Pancreas (tissue), 10 donors: ENCODE measurements at regions not wholly inside any gene's neighbourhood (a gene's known extent, or its start where the extent isn't known, plus 50 kb on each side); places are given as distances from the start of the nearest gene placed in this dataset.

Experiments
- ATAC-seq, 4 donors: fragments of 200-7000 bp; cut with Tn5 transposase; one replicate each; pipeline versions ENCODE4 v1.8.0 to v1.9.1; 2020; ENCODE audit warnings: mild to moderate bottlenecking in 4 of 4, moderate library complexity in 4 of 4
- DNase-seq, 6 donors: peaks; one replicate each; pipeline ENCODE4 v3.0.0-alpha.2; 2020
- FAIRE-seq: peaks from 2 replicates; lab custom pipeline; 2012; peaks lifted over from hg19 to GRCh38; lab: Jason Lieb, UNC
- H3K27ac ChIP-seq, 4 donors: fragments of 200-600 bp; sonication (generic); 1 replicate in 3 of 4; 2 replicates in 1 of 4; pipeline versions ENCODE4 v1.5.0 to v1.8.0; 2020
- H3K27me3 ChIP-seq, 4 donors: fragments of 200-600 bp; one replicate each; pipeline ENCODE4 v1.8.0; 2021
- H3K36me3 ChIP-seq, 3 donors: fragments of 200-600 bp; sonication (generic) in 1 of 3; one replicate each; pipeline versions ENCODE4 v1.5.0 to v1.8.0; 2020 to 2021
- H3K4me1 ChIP-seq, 3 donors: fragments of 200-600 bp; one replicate each; pipeline ENCODE4 v1.8.0; 2021
- H3K4me3 ChIP-seq, 4 donors: fragments of 200-600 bp; sonication (generic) in 2 of 4; one replicate each; pipeline versions ENCODE4 v1.5.0 to v1.8.0; 2020 to 2021
- H3K9me3 ChIP-seq, 4 donors: fragments of 200-600 bp; one replicate each; pipeline ENCODE4 v1.8.0; 2021
- CTCF ChIP-seq, 4 donors: fragments of 200-600 bp; sonication (generic) in 3 of 4; IDR thresholded peaks; one replicate each; pipeline versions ENCODE4 v1.5.0 to v1.8.0; 2021; ENCODE audit warnings: antibody characterized with exemption in 4 of 4
- WGBS, 2 donors: extraction: QIAGEN DNeasy Blood & Tissue Kit; methylation state at CpG; one replicate each; pipeline ENCODE4 v1.1.7; 2013; 5-methylcytosine and 5-hydroxymethylcytosine counted together
- intact Hi-C, 3 donors: fragments of 100-400 bp; cut with DNase I; formaldehyde crosslinking; loops; one replicate each; pipeline versions ENCODE4 v1.11.1 to v1.14.2; 2022
- donor health status: healthy with polysubstance abuse.
- donor health status: DM: no; HTN: no; CAD: no; lungs with moderate emphysema.
- donor health status: DM: no; HTN: no; CAD: no.
- donor health status: control.
- donor health status: control.
- donor health status: Bipolar disorder and iron deficiency.
- donor health status: DM: yes; HTN: yes; CAD: no.
- donor health status: DM: no; HTN: no; CAD: no.
- donor health status: DM: no; HTN: no; CAD: no.
- donor health status: DM: yes; HTN: yes; CAD: no.

DNA sequence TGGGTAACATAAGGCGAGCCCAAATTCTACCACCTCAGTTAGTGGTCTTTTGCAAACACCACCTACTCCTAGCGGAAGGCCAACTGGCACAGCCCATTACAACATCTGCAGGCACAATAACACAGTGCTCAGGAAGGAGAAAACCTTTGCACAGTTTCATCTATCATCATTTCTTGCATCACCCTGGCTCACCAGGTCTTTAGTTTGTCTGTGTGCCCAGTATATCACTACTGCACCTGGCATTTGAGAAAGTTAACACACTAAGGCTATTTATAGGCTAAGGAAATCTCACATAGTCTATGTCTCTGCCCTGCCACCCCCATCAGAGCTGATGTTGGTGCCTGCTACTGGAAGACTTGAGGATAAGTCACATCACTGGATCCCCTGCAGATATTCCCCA lies 484.0 kb downstream of the SATB2 start:
- H3K36me3 ChIP-seq = no peaks in the 10 kb centered on the region
- ATAC-seq (no peak), FAIRE-seq (no peak), DNase-seq (no peak)
- no peaks in the 10 kb centered on the region for H3K9me3 ChIP-seq
- H3K27ac ChIP-seq = no peak overlapping the region
- no peak overlapping the region for H3K4me3 ChIP-seq
- H3K4me1 ChIP-seq = no peaks in the 10 kb centered on the region
- H3K27me3 ChIP-seq = no peaks in the 10 kb centered on the region
- intact Hi-C loops = no loop called here
- 55 to 75% methylated on average over 2 of the region's 2 CpGs for WGBS, 2 donors
- TF ChIP-seq CTCF (IDR thresholded peaks at IDR 0.05) = no peak

DNA sequence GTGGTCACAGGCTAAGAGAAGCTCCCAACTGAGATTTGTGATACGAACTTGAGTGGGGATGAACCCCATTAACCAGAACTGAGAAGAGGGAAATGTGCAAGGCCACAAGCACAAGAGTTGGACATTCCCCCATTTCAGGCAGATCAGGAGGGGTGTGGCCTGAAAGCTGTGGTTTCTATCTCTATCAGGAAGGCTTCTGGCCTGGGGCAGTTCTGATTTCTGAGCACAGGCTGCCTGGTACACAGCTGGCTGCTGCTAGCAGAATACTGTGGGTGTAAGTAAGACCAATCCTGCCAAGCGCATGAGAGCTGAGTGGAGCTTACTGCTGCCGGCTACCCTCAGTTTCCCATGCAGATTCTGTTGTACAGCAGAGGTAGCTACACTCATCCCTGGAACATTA lies 484.6 kb downstream of the SATB2 start:
- H3K9me3 ChIP-seq = no peaks in the 10 kb centered on the region
- H3K4me1 ChIP-seq = no peaks in the 10 kb centered on the region
- no peaks in the 10 kb centered on the region for H3K36me3 ChIP-seq
- no peaks in the 10 kb centered on the region for H3K27me3 ChIP-seq
- intact Hi-C loops = no loop called here
- FAIRE-seq (no peak), DNase-seq (no peak), ATAC-seq (no peak)
- no peak overlapping the region for H3K27ac ChIP-seq
- no peak overlapping the region for H3K4me3 ChIP-seq
- TF ChIP-seq CTCF (IDR thresholded peaks at IDR 0.05) = no peak
- WGBS, 2 donors = 47 to 62% methylated on average over 3 of the region's 3 CpGs

DNA sequence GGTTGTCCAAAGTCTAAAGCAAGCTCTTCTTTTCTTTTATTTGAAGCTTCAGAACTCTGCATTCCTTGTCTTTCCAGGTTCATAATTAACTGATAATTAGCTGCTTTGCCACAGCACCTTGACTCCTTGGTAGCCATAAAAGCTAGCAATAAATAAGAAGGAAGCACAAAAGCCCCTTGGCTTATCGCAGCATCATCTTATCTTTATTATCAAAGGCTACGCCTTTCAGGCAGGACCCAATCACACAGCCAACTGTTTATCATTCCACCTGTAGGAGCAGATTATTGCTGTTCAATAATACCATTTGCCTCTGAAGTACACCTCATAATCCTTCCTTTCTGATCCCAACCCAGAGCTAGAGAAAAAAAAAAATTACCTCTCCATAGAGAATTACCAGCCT lies 489.2 kb downstream of the SATB2 start:
- DNase-seq (no peak), ATAC-seq (no peak), FAIRE-seq (peak; percentile 78)
- WGBS, 2 donors = 55 to 74% methylated on average over 2 of the region's 2 CpGs
- Histone ChIP-seq H3K4me3 (no peak overlapping the region), H3K36me3 (no peaks in the 10 kb centered on the region), H3K4me1 (no peaks in the 10 kb centered on the region), H3K9me3 (no peaks in the 10 kb centered on the region), H3K27ac (no peak overlapping the region), H3K27me3 (no peaks in the 10 kb centered on the region)
- no peak for TF ChIP-seq CTCF (IDR thresholded peaks at IDR 0.05)
- intact Hi-C loops = no loop called here

GRCh38 chr2:198966269-198966668 lies 491.5 kb downstream of the SATB2 start:
- no peaks in the 10 kb centered on the region for H3K36me3 ChIP-seq
- intact Hi-C loops = no loop called here
- ATAC-seq (no peak), FAIRE-seq (no peak), DNase-seq (no peak)
- H3K4me1 ChIP-seq = no peaks in the 10 kb centered on the region
- H3K4me3 ChIP-seq = no peak overlapping the region
- no peak for TF ChIP-seq CTCF (IDR thresholded peaks at IDR 0.05)
- no peaks in the 10 kb centered on the region for H3K27me3 ChIP-seq
- H3K27ac ChIP-seq = no peak overlapping the region
- H3K9me3 ChIP-seq = no peaks in the 10 kb centered on the region

- Histone ChIP-seq H3K4me3 (no peak overlapping the region), H3K36me3 (no peaks in the 10 kb centered on the region), H3K27me3 (no peaks in the 10 kb centered on the region), H3K9me3 (no peaks in the 10 kb centered on the region), H3K27ac (no peak overlapping the region), H3K4me1 (no peaks in the 10 kb centered on the region)
- TF ChIP-seq CTCF (IDR thresholded peaks at IDR 0.05) = no peak
- DNase-seq (no peak), FAIRE-seq (no peak), ATAC-seq (no peak)
- intact Hi-C loops = no loop called here
Measured at GRCh38 chr2:198961547-198961946, 496.2 kb downstream of the SATB2 start.
